ENCODE measurements at regions not wholly inside any gene's neighbourhood (a gene's known extent, or its start where the extent isn't known, plus 50 kb on each side); places are given as distances from the start of the nearest gene placed in this dataset.

DNA sequence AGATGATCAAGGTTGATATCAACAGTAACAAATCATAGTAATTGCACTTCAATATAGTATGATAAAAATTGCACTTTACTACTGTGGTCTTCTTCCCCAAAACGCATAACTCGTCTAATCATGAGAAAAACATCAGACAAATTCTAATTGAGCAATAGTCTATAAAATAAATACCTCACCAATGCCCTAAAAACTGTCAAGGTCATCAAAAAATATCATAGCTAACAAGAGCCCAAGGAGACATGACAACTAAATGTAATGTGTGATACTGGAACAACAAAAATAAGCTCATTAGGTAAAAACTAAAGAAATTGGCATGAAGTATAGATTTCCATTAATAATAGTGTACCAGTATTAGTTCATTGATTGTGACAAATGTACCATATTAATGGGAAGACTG, 85.6 kb upstream of the LRRC3B start:
- H3K4me1 ChIP-seq: no peaks in the 10 kb centered on the region
- H3K9ac ChIP-seq: no peak overlapping the region
- no peak overlapping the region for H3K4me3 ChIP-seq (ENCODE audit: low read depth, low read length)
- H3K27me3 ChIP-seq (ENCODE audit: control insufficient read depth, insufficient read depth, low read length): no peaks in the 10 kb centered on the region
- TF ChIP-seq, protein P1, sequence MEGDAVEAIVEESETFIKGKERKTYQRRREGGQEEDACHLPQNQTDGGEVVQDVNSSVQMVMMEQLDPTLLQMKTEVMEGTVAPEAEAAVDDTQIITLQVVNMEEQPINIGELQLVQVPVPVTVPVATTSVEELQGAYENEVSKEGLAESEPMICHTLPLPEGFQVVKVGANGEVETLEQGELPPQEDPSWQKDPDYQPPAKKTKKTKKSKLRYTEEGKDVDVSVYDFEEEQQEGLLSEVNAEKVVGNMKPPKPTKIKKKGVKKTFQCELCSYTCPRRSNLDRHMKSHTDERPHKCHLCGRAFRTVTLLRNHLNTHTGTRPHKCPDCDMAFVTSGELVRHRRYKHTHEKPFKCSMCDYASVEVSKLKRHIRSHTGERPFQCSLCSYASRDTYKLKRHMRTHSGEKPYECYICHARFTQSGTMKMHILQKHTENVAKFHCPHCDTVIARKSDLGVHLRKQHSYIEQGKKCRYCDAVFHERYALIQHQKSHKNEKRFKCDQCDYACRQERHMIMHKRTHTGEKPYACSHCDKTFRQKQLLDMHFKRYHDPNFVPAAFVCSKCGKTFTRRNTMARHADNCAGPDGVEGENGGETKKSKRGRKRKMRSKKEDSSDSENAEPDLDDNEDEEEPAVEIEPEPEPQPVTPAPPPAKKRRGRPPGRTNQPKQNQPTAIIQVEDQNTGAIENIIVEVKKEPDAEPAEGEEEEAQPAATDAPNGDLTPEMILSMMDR (IDR thresholded peaks at IDR 0.05): no peak
- no peaks in the 10 kb centered on the region for H3K79me2 ChIP-seq
- H3K4me2 ChIP-seq (ENCODE audit: low read length): no peak overlapping the region
- H2AFZ ChIP-seq: no peak overlapping the region
- no peak overlapping the region for H3K27ac ChIP-seq
- H3K36me3 ChIP-seq (ENCODE audit: control insufficient read depth, insufficient read depth, low read length): no peaks in the 10 kb centered on the region
- H3K9me3 ChIP-seq (ENCODE audit: control insufficient read depth, low read length): no peaks in the 10 kb centered on the region

DNA sequence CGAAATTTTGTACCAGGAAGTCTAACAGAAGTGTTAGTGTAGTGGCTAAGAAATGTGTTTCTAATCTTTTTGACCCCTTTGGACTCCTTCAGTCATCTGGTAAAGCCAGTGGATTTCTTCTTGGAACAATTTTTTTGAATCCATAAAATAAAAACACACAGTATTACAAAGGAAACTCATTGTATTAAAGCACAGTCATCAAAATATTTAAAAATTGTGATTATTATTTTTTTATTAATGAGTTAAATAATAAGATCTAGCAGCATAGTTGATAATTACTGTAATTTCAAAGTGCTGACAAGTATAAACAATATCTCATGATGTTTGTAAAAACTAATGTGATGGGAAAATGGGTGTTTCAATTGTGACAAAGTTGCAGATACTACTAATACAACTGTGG, 72.2 kb upstream of the LRRC3B start:
- H3K9me3 ChIP-seq (ENCODE audit: control insufficient read depth, low read length): no peaks in the 10 kb centered on the region
- TF ChIP-seq, protein P1 (IDR thresholded peaks at IDR 0.05): no peak
- no peak overlapping the region for H3K9ac ChIP-seq
- H2AFZ ChIP-seq: no peak overlapping the region
- H3K36me3 ChIP-seq (ENCODE audit: control insufficient read depth, insufficient read depth, low read length): no peaks in the 10 kb centered on the region
- H3K4me1 ChIP-seq: no peaks in the 10 kb centered on the region
- no peaks in the 10 kb centered on the region for H3K27me3 ChIP-seq (ENCODE audit: control insufficient read depth, insufficient read depth, low read length)
- H3K4me2 ChIP-seq (ENCODE audit: low read length): no peak overlapping the region
- no peak overlapping the region for H3K27ac ChIP-seq
- H3K79me2 ChIP-seq: no peaks in the 10 kb centered on the region
- H3K4me3 ChIP-seq (ENCODE audit: low read depth, low read length): no peak overlapping the region

DNA sequence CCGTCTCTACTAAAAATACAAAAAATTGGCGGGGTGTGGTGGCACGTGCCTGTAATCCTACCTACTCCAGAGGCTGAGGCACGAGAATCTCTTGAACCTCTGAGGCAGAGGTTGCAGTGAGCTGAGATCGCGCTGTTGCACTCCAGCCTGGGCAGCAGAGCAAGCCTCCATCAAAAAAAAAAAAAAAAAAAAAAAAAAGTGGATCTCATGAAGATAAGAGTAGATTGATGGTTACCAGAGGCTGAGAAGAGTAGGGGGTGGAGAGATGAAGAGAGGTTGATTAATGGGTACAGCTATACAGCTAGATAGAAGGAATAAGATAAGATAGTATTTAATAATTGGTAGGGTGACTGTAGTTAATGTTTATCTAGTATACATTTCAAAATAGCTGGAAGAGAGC, 65.9 kb upstream of the LRRC3B start:
- Histone ChIP-seq H3K4me1 (no peaks in the 10 kb centered on the region), H3K27ac (no peak overlapping the region), H3K9me3 (ENCODE audit: control insufficient read depth, low read length) (no peaks in the 10 kb centered on the region), H3K9ac (no peak overlapping the region), H3K27me3 (ENCODE audit: control insufficient read depth, insufficient read depth, low read length) (no peaks in the 10 kb centered on the region), H2AFZ (no peak overlapping the region), H3K4me3 (ENCODE audit: low read depth, low read length) (no peak overlapping the region), H3K36me3 (ENCODE audit: control insufficient read depth, insufficient read depth, low read length) (no peaks in the 10 kb centered on the region), H3K79me2 (no peaks in the 10 kb centered on the region), H3K4me2 (ENCODE audit: low read length) (no peak overlapping the region)
- TF ChIP-seq, protein P1 (IDR thresholded peaks at IDR 0.05): no peak

DNA sequence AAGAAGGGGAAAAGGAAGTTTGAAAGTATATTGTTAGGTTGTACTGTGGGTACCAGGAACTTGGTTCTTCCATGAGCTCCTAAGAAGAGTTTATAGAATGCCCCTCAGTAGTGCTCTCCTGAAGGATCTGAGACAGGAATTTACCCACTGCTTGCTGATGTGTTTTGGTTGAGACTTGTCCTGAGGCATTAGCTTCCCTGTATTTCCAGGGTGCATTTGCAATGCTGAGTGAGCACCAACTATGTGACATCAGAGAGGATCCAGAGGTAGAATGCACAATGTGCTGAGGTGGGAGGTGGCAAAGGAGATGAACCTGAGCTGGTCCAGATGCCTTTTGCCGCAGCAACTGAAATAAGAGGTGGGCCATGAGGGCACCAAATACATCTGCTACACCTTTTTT, 64.3 kb upstream of the LRRC3B start:
- no peaks in the 10 kb centered on the region for H3K36me3 ChIP-seq (ENCODE audit: control insufficient read depth, insufficient read depth, low read length)
- H2AFZ ChIP-seq: no peak overlapping the region
- no peaks in the 10 kb centered on the region for H3K4me1 ChIP-seq
- H3K4me2 ChIP-seq (ENCODE audit: low read length): no peak overlapping the region
- no peak overlapping the region for H3K4me3 ChIP-seq (ENCODE audit: low read depth, low read length)
- no peak overlapping the region for H3K27ac ChIP-seq
- no peaks in the 10 kb centered on the region for H3K9me3 ChIP-seq (ENCODE audit: control insufficient read depth, low read length)
- no peak overlapping the region for H3K9ac ChIP-seq
- TF ChIP-seq, protein P1 (IDR thresholded peaks at IDR 0.05): no peak
- H3K27me3 ChIP-seq (ENCODE audit: control insufficient read depth, insufficient read depth, low read length): no peaks in the 10 kb centered on the region
- H3K79me2 ChIP-seq: no peaks in the 10 kb centered on the region

DNA sequence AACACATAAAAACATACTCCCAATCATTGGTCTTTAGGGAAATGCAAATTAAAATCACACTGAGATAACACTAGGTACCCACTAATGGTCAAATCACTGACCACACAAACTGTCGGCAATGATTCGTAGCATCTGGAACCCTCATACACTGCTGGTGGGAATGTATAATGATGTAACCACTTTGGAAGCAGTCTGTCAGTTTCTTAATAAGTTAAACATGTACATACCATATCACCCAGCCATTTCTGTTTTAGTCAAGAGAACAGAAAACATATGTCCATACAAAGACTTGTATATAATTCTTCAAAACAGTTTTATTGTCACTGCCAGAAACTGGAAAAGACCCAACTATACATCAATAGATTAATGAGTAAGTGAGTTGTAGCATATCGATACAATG, 63.3 kb upstream of the LRRC3B start:
- no peaks in the 10 kb centered on the region for H3K9me3 ChIP-seq (ENCODE audit: control insufficient read depth, low read length)
- H2AFZ ChIP-seq: no peak overlapping the region
- no peak overlapping the region for H3K4me2 ChIP-seq (ENCODE audit: low read length)
- no peak overlapping the region for H3K27ac ChIP-seq
- H3K27me3 ChIP-seq (ENCODE audit: control insufficient read depth, insufficient read depth, low read length): no peaks in the 10 kb centered on the region
- TF ChIP-seq, protein P1 (IDR thresholded peaks at IDR 0.05): no peak
- no peaks in the 10 kb centered on the region for H3K79me2 ChIP-seq
- H3K36me3 ChIP-seq (ENCODE audit: control insufficient read depth, insufficient read depth, low read length): no peaks in the 10 kb centered on the region
- no peaks in the 10 kb centered on the region for H3K4me1 ChIP-seq
- H3K9ac ChIP-seq: no peak overlapping the region
- H3K4me3 ChIP-seq (ENCODE audit: low read depth, low read length): no peak overlapping the region

Data from parathyroid adenoma (tissue), 2 donors.